ENCODE measurements at regions not wholly inside any gene's neighbourhood (a gene's known extent, or its start where the extent isn't known, plus 50 kb on each side); places are given as distances from the start of the nearest gene placed in this dataset.

- no peak overlapping the region for H3K4me3 ChIP-seq (ENCODE audit: insufficient read depth in 1 of 2, low read depth in 1 of 2, low read length in 2 of 2)
- H2AFZ ChIP-seq (ENCODE audit: low read depth, low read length) = no peak overlapping the region
- H3K9ac ChIP-seq (ENCODE audit: low read length) = no peak overlapping the region
- H2BK120ac ChIP-seq (ENCODE audit: low read depth, low read length) = no peak overlapping the region
- H2BK15ac ChIP-seq (ENCODE audit: low read depth, poor library complexity, severe bottlenecking) = no peak overlapping the region
- H3K9me3 ChIP-seq (ENCODE audit: control insufficient read depth, low read length) = no peaks in the 10 kb centered on the region
- H3K79me1 ChIP-seq (replicated peaks; ENCODE audit: low read length, poor library complexity, severe bottlenecking) = no peaks in the 10 kb centered on the region
- no peak overlapping the region for H2AK5ac ChIP-seq (ENCODE audit: low read length, severe bottlenecking)
- H3K4ac ChIP-seq (ENCODE audit: low read depth in 1 of 2, low read length in 2 of 2) = no peak overlapping the region
- no peak overlapping the region for H3K14ac ChIP-seq (ENCODE audit: low read length in 2 of 2)
- no peak overlapping the region for H3K27ac ChIP-seq (ENCODE audit: low read length, poor library complexity, severe bottlenecking)
- no peak overlapping the region for H3K23ac ChIP-seq (ENCODE audit: low read length in 2 of 2)
- H3K18ac ChIP-seq (ENCODE audit: low read depth in 1 of 2, low read length in 2 of 2) = no peak overlapping the region
- WGBS = 89% methylated on average over 6 of the region's 6 CpGs
- no peak overlapping the region for H4K91ac ChIP-seq (ENCODE audit: low read length)
- H4K8ac ChIP-seq (ENCODE audit: low read length) = no peak overlapping the region
- H3K27me3 ChIP-seq (ENCODE audit: control insufficient read depth in 1 of 2, insufficient read depth in 1 of 2, low read length in 2 of 2) = no peaks in the 10 kb centered on the region
- no peak overlapping the region for H2BK5ac ChIP-seq (ENCODE audit: low read depth, low read length, poor library complexity, severe bottlenecking)
- DNase-seq = no peak
- no peaks in the 10 kb centered on the region for H3K4me1 ChIP-seq (ENCODE audit: control insufficient read depth, insufficient read depth, low read depth, low read length)
- no peak overlapping the region for H3K4me2 ChIP-seq (ENCODE audit: low read length, poor library complexity, severe bottlenecking)
- no peaks in the 10 kb centered on the region for H3K36me3 ChIP-seq (ENCODE audit: control insufficient read depth in 1 of 2, insufficient read depth in 2 of 2, low read depth in 1 of 2, low read length in 2 of 2)
- no peak overlapping the region for H2BK12ac ChIP-seq (ENCODE audit: low read length in 2 of 2)
These were observed 150.2 kb downstream of the TNFSF13B start for GRCh38 chr13:108419768-108420167.

- H3K4ac ChIP-seq (ENCODE audit: low read depth in 1 of 2, low read length in 2 of 2) = no peak overlapping the region
- no peak overlapping the region for H3K27ac ChIP-seq (ENCODE audit: low read length, poor library complexity, severe bottlenecking)
- H3K27me3 ChIP-seq (ENCODE audit: control insufficient read depth in 1 of 2, insufficient read depth in 1 of 2, low read length in 2 of 2) = no peaks in the 10 kb centered on the region
- H2BK120ac ChIP-seq (ENCODE audit: low read depth, low read length) = no peak overlapping the region
- no peak overlapping the region for H2AK5ac ChIP-seq (ENCODE audit: low read length, severe bottlenecking)
- H4K91ac ChIP-seq (ENCODE audit: low read length) = no peak overlapping the region
- H3K18ac ChIP-seq (ENCODE audit: low read depth in 1 of 2, low read length in 2 of 2) = no peak overlapping the region
- peak overlapping the region; percentile 18 for H3K4me2 ChIP-seq (ENCODE audit: low read length, poor library complexity, severe bottlenecking)
- no peaks in the 10 kb centered on the region for H3K9me3 ChIP-seq (ENCODE audit: control insufficient read depth, low read length)
- H3K36me3 ChIP-seq (ENCODE audit: control insufficient read depth in 1 of 2, insufficient read depth in 2 of 2, low read depth in 1 of 2, low read length in 2 of 2) = no peaks in the 10 kb centered on the region
- H3K9ac ChIP-seq (ENCODE audit: low read length) = no peak overlapping the region
- no peak overlapping the region for H3K14ac ChIP-seq (ENCODE audit: low read length in 2 of 2)
- no peak overlapping the region for H2BK15ac ChIP-seq (ENCODE audit: low read depth, poor library complexity, severe bottlenecking)
- H3K79me1 ChIP-seq (replicated peaks; ENCODE audit: low read length, poor library complexity, severe bottlenecking) = no peaks in the 10 kb centered on the region
- no peak overlapping the region for H4K8ac ChIP-seq (ENCODE audit: low read length)
- no peak overlapping the region for H3K4me3 ChIP-seq (ENCODE audit: insufficient read depth in 1 of 2, low read depth in 1 of 2, low read length in 2 of 2)
- H2BK5ac ChIP-seq (ENCODE audit: low read depth, low read length, poor library complexity, severe bottlenecking) = no peak overlapping the region
- no peak overlapping the region for H2BK12ac ChIP-seq (ENCODE audit: low read length in 2 of 2)
- WGBS = 69% methylated on average over 4 of the region's 4 CpGs
- H3K4me1 ChIP-seq (ENCODE audit: control insufficient read depth, insufficient read depth, low read depth, low read length) = no peaks in the 10 kb centered on the region
- H3K23ac ChIP-seq (ENCODE audit: low read length in 2 of 2) = no peak overlapping the region
- no peak overlapping the region for H2AFZ ChIP-seq (ENCODE audit: low read depth, low read length)
- DNase-seq = no peak
These were observed 155.5 kb downstream of the TNFSF13B start for GRCh38 chr13:108425056-108425455.

- Histone ChIP-seq H2BK5ac (ENCODE audit: low read depth, low read length, poor library complexity, severe bottlenecking) (no peak overlapping the region), H3K27me3 (ENCODE audit: control insufficient read depth in 1 of 2, insufficient read depth in 1 of 2, low read length in 2 of 2) (no peaks in the 10 kb centered on the region), H2BK120ac (ENCODE audit: low read depth, low read length) (no peak overlapping the region), H3K27ac (ENCODE audit: low read length, poor library complexity, severe bottlenecking) (no peak overlapping the region), H3K4ac (ENCODE audit: low read depth in 1 of 2, low read length in 2 of 2) (no peak overlapping the region), H3K79me1 (replicated peaks; ENCODE audit: low read length, poor library complexity, severe bottlenecking) (no peaks in the 10 kb centered on the region), H2BK12ac (ENCODE audit: low read length in 2 of 2) (no peak overlapping the region), H3K18ac (ENCODE audit: low read depth in 1 of 2, low read length in 2 of 2) (no peak overlapping the region), H3K9ac (ENCODE audit: low read length) (no peak overlapping the region), H3K4me3 (ENCODE audit: insufficient read depth in 1 of 2, low read depth in 1 of 2, low read length in 2 of 2) (no peak overlapping the region), H3K4me2 (ENCODE audit: low read length, poor library complexity, severe bottlenecking) (no peak overlapping the region), H2AFZ (ENCODE audit: low read depth, low read length) (no peak overlapping the region), H2BK15ac (ENCODE audit: low read depth, poor library complexity, severe bottlenecking) (no peak overlapping the region), H4K91ac (ENCODE audit: low read length) (no peak overlapping the region), H3K4me1 (ENCODE audit: control insufficient read depth, insufficient read depth, low read depth, low read length) (no peaks in the 10 kb centered on the region), H3K36me3 (ENCODE audit: control insufficient read depth in 1 of 2, insufficient read depth in 2 of 2, low read depth in 1 of 2, low read length in 2 of 2) (no peaks in the 10 kb centered on the region), H3K9me3 (ENCODE audit: control insufficient read depth, low read length) (peaks cover 3% of the 10 kb centered on the region), H2AK5ac (ENCODE audit: low read length, severe bottlenecking) (no peak overlapping the region), H4K8ac (ENCODE audit: low read length) (no peak overlapping the region), H3K14ac (ENCODE audit: low read length in 2 of 2) (no peak overlapping the region), H3K23ac (ENCODE audit: low read length in 2 of 2) (no peak overlapping the region)
- WGBS = 100% methylated on average over 1 of the region's 1 CpG
- peak; percentile 3 for DNase-seq
These were observed 157.4 kb downstream of the TNFSF13B start for GRCh38 chr13:108426893-108427292.

GRCh38 chr13:108427355-108427754, 157.8 kb downstream of the TNFSF13B start:
- WGBS = 67% methylated on average over 3 of the region's 4 CpGs
- Histone ChIP-seq H2BK12ac (ENCODE audit: low read length in 2 of 2) (no peak overlapping the region), H4K91ac (ENCODE audit: low read length) (no peak overlapping the region), H3K4me3 (ENCODE audit: insufficient read depth in 1 of 2, low read depth in 1 of 2, low read length in 2 of 2) (no peak overlapping the region), H3K27ac (ENCODE audit: low read length, poor library complexity, severe bottlenecking) (no peak overlapping the region), H3K14ac (ENCODE audit: low read length in 2 of 2) (no peak overlapping the region), H2BK120ac (ENCODE audit: low read depth, low read length) (no peak overlapping the region), H3K27me3 (ENCODE audit: control insufficient read depth in 1 of 2, insufficient read depth in 1 of 2, low read length in 2 of 2) (no peaks in the 10 kb centered on the region), H3K36me3 (ENCODE audit: control insufficient read depth in 1 of 2, insufficient read depth in 2 of 2, low read depth in 1 of 2, low read length in 2 of 2) (no peaks in the 10 kb centered on the region), H2AFZ (ENCODE audit: low read depth, low read length) (no peak overlapping the region), H3K18ac (ENCODE audit: low read depth in 1 of 2, low read length in 2 of 2) (no peak overlapping the region), H2AK5ac (ENCODE audit: low read length, severe bottlenecking) (no peak overlapping the region), H4K8ac (ENCODE audit: low read length) (no peak overlapping the region), H3K23ac (ENCODE audit: low read length in 2 of 2) (no peak overlapping the region), H3K9ac (ENCODE audit: low read length) (no peak overlapping the region), H3K79me1 (replicated peaks; ENCODE audit: low read length, poor library complexity, severe bottlenecking) (no peaks in the 10 kb centered on the region), H3K4me2 (ENCODE audit: low read length, poor library complexity, severe bottlenecking) (no peak overlapping the region), H2BK15ac (ENCODE audit: low read depth, poor library complexity, severe bottlenecking) (no peak overlapping the region), H2BK5ac (ENCODE audit: low read depth, low read length, poor library complexity, severe bottlenecking) (no peak overlapping the region), H3K9me3 (ENCODE audit: control insufficient read depth, low read length) (peaks cover 3% of the 10 kb centered on the region), H3K4ac (ENCODE audit: low read depth in 1 of 2, low read length in 2 of 2) (no peak overlapping the region), H3K4me1 (ENCODE audit: control insufficient read depth, insufficient read depth, low read depth, low read length) (no peaks in the 10 kb centered on the region)
- no peak for DNase-seq

Data from mesenchymal stem cell (in vitro differentiated cells and primary cell).